ENCODE measurements at regions not wholly inside any gene's neighbourhood (a gene's known extent, or its start where the extent isn't known, plus 50 kb on each side); places are given as distances from the start of the nearest gene placed in this dataset.
A peak's percentile ranks its signal among the peaks of the same experiment; 100 is the strongest.

- Histone ChIP-seq H3K36me3 (replicated peaks in 1 of 2; ENCODE audit: control insufficient read depth in 2 of 2, insufficient read depth in 2 of 2, low read length in 2 of 2) (no peaks in the 10 kb centered on the region), H3K4me2 (ENCODE audit: insufficient read depth, low read length, poor library complexity, severe bottlenecking) (no peak overlapping the region), H2BK120ac (ENCODE audit: low read depth, low read length) (no peak overlapping the region), H2BK12ac (ENCODE audit: low read length) (no peak overlapping the region), H2AFZ (ENCODE audit: low read length) (peak overlapping the region; percentile 18), H4K91ac (ENCODE audit: low read depth, low read length, poor library complexity) (no peak overlapping the region), H3K9ac (ENCODE audit: low read depth, low read length, poor library complexity) (no peak overlapping the region), H3K27me3 (ENCODE audit: control insufficient read depth in 3 of 3, insufficient read depth in 3 of 3, low read depth in 1 of 3, low read length in 3 of 3) (no peaks in the 10 kb centered on the region), H4K8ac (ENCODE audit: low read depth, low read length) (no peak overlapping the region), H3K79me1 (ENCODE audit: low read depth, low read length) (no peaks in the 10 kb centered on the region), H3K4me1 (ENCODE audit: control insufficient read depth in 2 of 2, insufficient read depth in 1 of 2, low read depth in 1 of 2, low read length in 2 of 2) (no peaks in the 10 kb centered on the region), H2BK15ac (ENCODE audit: low read length) (no peak overlapping the region), H2BK5ac (ENCODE audit: low read length) (no peak overlapping the region), H3K23ac (ENCODE audit: low read depth, low read length, poor library complexity) (no peak overlapping the region), H3K27ac (replicated peaks; ENCODE audit: low read length) (no peak overlapping the region), H3K18ac (ENCODE audit: low read length) (no peak overlapping the region), H3K14ac (ENCODE audit: low read length) (no peak overlapping the region), H3K4me3 (ENCODE audit: low read length in 2 of 2) (no peak overlapping the region), H2AK5ac (ENCODE audit: low read depth, low read length) (no peak overlapping the region), H3K9me3 (replicated peaks in 1 of 2; ENCODE audit: control insufficient read depth in 2 of 2, insufficient read depth in 1 of 2, low read depth in 1 of 2, low read length in 2 of 2) (no peaks in the 10 kb centered on the region), H3K4ac (ENCODE audit: low read length) (no peak overlapping the region)
- no peak for DNase-seq (ENCODE audit: low spot score)
- no CpG with 5 or more reads among the region's 4 CpGs for WGBS, 2 donors (ENCODE audit: extremely low coverage in 2 of 2, insufficient read length in 2 of 2, insufficient replicate concordance in 1 of 2)
Measured at GRCh38 chr3:21901484-21901883, 150.5 kb upstream of the ZNF385D start.

GRCh38 chr3:21902956-21903355, 151.9 kb upstream of the ZNF385D start:
- Histone ChIP-seq H2AK5ac (ENCODE audit: low read depth, low read length) (no peak overlapping the region), H3K36me3 (replicated peaks in 1 of 2; ENCODE audit: control insufficient read depth in 2 of 2, insufficient read depth in 2 of 2, low read length in 2 of 2) (no peaks in the 10 kb centered on the region), H3K23ac (ENCODE audit: low read depth, low read length, poor library complexity) (no peak overlapping the region), H4K91ac (ENCODE audit: low read depth, low read length, poor library complexity) (no peak overlapping the region), H2BK12ac (ENCODE audit: low read length) (no peak overlapping the region), H3K4me3 (ENCODE audit: low read length in 2 of 2) (no peak overlapping the region), H2BK15ac (ENCODE audit: low read length) (no peak overlapping the region), H3K27ac (replicated peaks; ENCODE audit: low read length) (no peak overlapping the region), H3K18ac (ENCODE audit: low read length) (no peak overlapping the region), H2BK5ac (ENCODE audit: low read length) (no peak overlapping the region), H3K27me3 (ENCODE audit: control insufficient read depth in 3 of 3, insufficient read depth in 3 of 3, low read depth in 1 of 3, low read length in 3 of 3) (no peaks in the 10 kb centered on the region), H4K8ac (ENCODE audit: low read depth, low read length) (no peak overlapping the region), H2AFZ (ENCODE audit: low read length) (no peak overlapping the region), H3K14ac (ENCODE audit: low read length) (no peak overlapping the region), H3K9ac (ENCODE audit: low read depth, low read length, poor library complexity) (no peak overlapping the region), H3K4me2 (ENCODE audit: insufficient read depth, low read length, poor library complexity, severe bottlenecking) (no peak overlapping the region), H3K79me1 (ENCODE audit: low read depth, low read length) (no peaks in the 10 kb centered on the region), H3K4ac (ENCODE audit: low read length) (no peak overlapping the region), H3K4me1 (ENCODE audit: control insufficient read depth in 2 of 2, insufficient read depth in 1 of 2, low read depth in 1 of 2, low read length in 2 of 2) (no peaks in the 10 kb centered on the region), H2BK120ac (ENCODE audit: low read depth, low read length) (no peak overlapping the region), H3K9me3 (replicated peaks in 1 of 2; ENCODE audit: control insufficient read depth in 2 of 2, insufficient read depth in 1 of 2, low read depth in 1 of 2, low read length in 2 of 2) (no peaks in the 10 kb centered on the region)
- DNase-seq (ENCODE audit: low spot score) = no peak
- WGBS, 2 donors (ENCODE audit: extremely low coverage in 2 of 2, insufficient read length in 2 of 2, insufficient replicate concordance in 1 of 2) = no CpG with 5 or more reads among the region's 4 CpGs

- Histone ChIP-seq H3K4me2 (ENCODE audit: insufficient read depth, low read length, poor library complexity, severe bottlenecking) (no peak overlapping the region), H3K4me3 (ENCODE audit: low read length in 2 of 2) (no peak overlapping the region), H3K9me3 (replicated peaks in 1 of 2; ENCODE audit: control insufficient read depth in 2 of 2, insufficient read depth in 1 of 2, low read depth in 1 of 2, low read length in 2 of 2) (no peaks in the 10 kb centered on the region), H3K4ac (ENCODE audit: low read length) (no peak overlapping the region), H3K79me1 (ENCODE audit: low read depth, low read length) (no peaks in the 10 kb centered on the region), H2AFZ (ENCODE audit: low read length) (no peak overlapping the region), H3K36me3 (replicated peaks in 1 of 2; ENCODE audit: control insufficient read depth in 2 of 2, insufficient read depth in 2 of 2, low read length in 2 of 2) (no peaks in the 10 kb centered on the region), H3K27ac (replicated peaks; ENCODE audit: low read length) (no peak overlapping the region), H4K91ac (ENCODE audit: low read depth, low read length, poor library complexity) (no peak overlapping the region), H4K8ac (ENCODE audit: low read depth, low read length) (no peak overlapping the region), H2BK15ac (ENCODE audit: low read length) (no peak overlapping the region), H3K18ac (ENCODE audit: low read length) (no peak overlapping the region), H3K27me3 (ENCODE audit: control insufficient read depth in 3 of 3, insufficient read depth in 3 of 3, low read depth in 1 of 3, low read length in 3 of 3) (no peaks in the 10 kb centered on the region), H2BK12ac (ENCODE audit: low read length) (no peak overlapping the region), H2BK120ac (ENCODE audit: low read depth, low read length) (no peak overlapping the region), H2AK5ac (ENCODE audit: low read depth, low read length) (no peak overlapping the region), H3K14ac (ENCODE audit: low read length) (no peak overlapping the region), H2BK5ac (ENCODE audit: low read length) (no peak overlapping the region), H3K23ac (ENCODE audit: low read depth, low read length, poor library complexity) (no peak overlapping the region), H3K4me1 (ENCODE audit: control insufficient read depth in 2 of 2, insufficient read depth in 1 of 2, low read depth in 1 of 2, low read length in 2 of 2) (no peaks in the 10 kb centered on the region), H3K9ac (ENCODE audit: low read depth, low read length, poor library complexity) (no peak overlapping the region)
- WGBS, 2 donors (ENCODE audit: extremely low coverage in 2 of 2, insufficient read length in 2 of 2, insufficient replicate concordance in 1 of 2) = no CpG with 5 or more reads among the region's 3 CpGs
- DNase-seq (ENCODE audit: low spot score) = no peak
Measured at GRCh38 chr3:21909096-21909495, 158.1 kb upstream of the ZNF385D start.

- H3K9ac ChIP-seq (ENCODE audit: low read depth, low read length, poor library complexity) = no peak overlapping the region
- no peak overlapping the region for H3K4me2 ChIP-seq (ENCODE audit: insufficient read depth, low read length, poor library complexity, severe bottlenecking)
- no peak overlapping the region for H2BK12ac ChIP-seq (ENCODE audit: low read length)
- no CpG with 5 or more reads among the region's 1 CpG for WGBS, 2 donors (ENCODE audit: extremely low coverage in 2 of 2, insufficient read length in 2 of 2, insufficient replicate concordance in 1 of 2)
- no peak overlapping the region for H2BK120ac ChIP-seq (ENCODE audit: low read depth, low read length)
- no peak overlapping the region for H3K23ac ChIP-seq (ENCODE audit: low read depth, low read length, poor library complexity)
- no peak overlapping the region for H3K27ac ChIP-seq (replicated peaks; ENCODE audit: low read length)
- H3K18ac ChIP-seq (ENCODE audit: low read length) = no peak overlapping the region
- no peak overlapping the region for H2AFZ ChIP-seq (ENCODE audit: low read length)
- no peak overlapping the region for H4K91ac ChIP-seq (ENCODE audit: low read depth, low read length, poor library complexity)
- H3K36me3 ChIP-seq (replicated peaks in 1 of 2; ENCODE audit: control insufficient read depth in 2 of 2, insufficient read depth in 2 of 2, low read length in 2 of 2) = no peaks in the 10 kb centered on the region
- no peak overlapping the region for H4K8ac ChIP-seq (ENCODE audit: low read depth, low read length)
- no peak overlapping the region for H3K4me3 ChIP-seq (ENCODE audit: low read length in 2 of 2)
- H2BK5ac ChIP-seq (ENCODE audit: low read length) = no peak overlapping the region
- H3K4me1 ChIP-seq (ENCODE audit: control insufficient read depth in 2 of 2, insufficient read depth in 1 of 2, low read depth in 1 of 2, low read length in 2 of 2) = no peaks in the 10 kb centered on the region
- H2BK15ac ChIP-seq (ENCODE audit: low read length) = no peak overlapping the region
- H3K4ac ChIP-seq (ENCODE audit: low read length) = no peak overlapping the region
- H3K27me3 ChIP-seq (ENCODE audit: control insufficient read depth in 3 of 3, insufficient read depth in 3 of 3, low read depth in 1 of 3, low read length in 3 of 3) = no peaks in the 10 kb centered on the region
- no peak overlapping the region for H2AK5ac ChIP-seq (ENCODE audit: low read depth, low read length)
- no peak for DNase-seq (ENCODE audit: low spot score)
- H3K9me3 ChIP-seq (replicated peaks in 1 of 2; ENCODE audit: control insufficient read depth in 2 of 2, insufficient read depth in 1 of 2, low read depth in 1 of 2, low read length in 2 of 2) = no peaks in the 10 kb centered on the region
- no peak overlapping the region for H3K14ac ChIP-seq (ENCODE audit: low read length)
- no peaks in the 10 kb centered on the region for H3K79me1 ChIP-seq (ENCODE audit: low read depth, low read length)
Measured at GRCh38 chr3:21912711-21913110, 161.7 kb upstream of the ZNF385D start.
